ENCODE measurements at regions not wholly inside any gene's neighbourhood (a gene's known extent, or its start where the extent isn't known, plus 50 kb on each side); places are given as distances from the start of the nearest gene placed in this dataset.
"Not testable (repeated sequence)": the region's sequence is repeated elsewhere in the genome, so short reads cannot be mapped to it uniquely, and the experiment has no call there.

- H3K36me3 Mint-ChIP-seq: no peaks in the 10 kb centered on the region
- DNase-seq (ENCODE audit: low spot score in 2 of 2) (no peak), ATAC-seq (no peak)
- peaks cover 0 to 4% of the 10 kb centered on the region in 2 donors for H3K9me3 Mint-ChIP-seq
- no peak overlapping the region for H3K27ac Mint-ChIP-seq
These were observed 128.5 kb downstream of the TPBG start for GRCh38 chr6:82492134-82492533.

- Mint-ChIP-seq H3K36me3 (no peaks in the 10 kb centered on the region), H3K9me3 (peaks cover 0 to 4% of the 10 kb centered on the region in 2 donors), H3K27ac (no peak overlapping the region)
- ATAC-seq (no peak), DNase-seq (ENCODE audit: low spot score in 2 of 2) (no peak)
These were observed 129.8 kb downstream of the TPBG start for GRCh38 chr6:82493467-82493866.

GRCh38 chr6:82494367-82494766 lies 130.8 kb downstream of the TPBG start:
- ATAC-seq (no peak), DNase-seq (ENCODE audit: low spot score in 2 of 2) (no peak)
- H3K27ac Mint-ChIP-seq: no peak overlapping the region
- peaks cover 0 to 4% of the 10 kb centered on the region in 2 donors for H3K9me3 Mint-ChIP-seq
- H3K36me3 Mint-ChIP-seq: no peaks in the 10 kb centered on the region

DNA sequence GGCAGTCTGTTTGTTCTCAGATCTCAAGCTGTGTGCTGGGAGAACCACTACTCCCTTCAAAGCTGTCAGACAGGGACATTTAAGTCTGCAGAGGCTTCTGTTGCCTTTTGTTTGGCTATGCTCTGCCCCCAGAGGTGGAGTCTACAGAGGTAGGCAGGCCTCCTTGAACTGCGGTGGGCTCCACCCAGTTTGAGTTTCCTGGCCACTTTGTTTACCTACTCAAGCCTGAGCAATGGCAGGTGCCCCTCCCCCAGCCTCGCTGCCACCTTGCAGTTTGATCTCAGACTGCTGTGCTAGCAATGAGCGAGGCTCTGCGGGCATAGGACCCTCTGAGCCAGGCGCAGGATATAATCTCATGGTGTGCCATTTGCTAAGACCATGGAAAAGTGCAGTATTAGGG lies 138.3 kb downstream of the TPBG start:
- ATAC-seq; H3K36me3 Mint-ChIP-seq; DNase-seq (ENCODE audit: low spot score in 2 of 2); H3K9me3 Mint-ChIP-seq; H3K27ac Mint-ChIP-seq: not testable (repeated sequence)

- Mint-ChIP-seq H3K36me3 (no peaks in the 10 kb centered on the region), H3K9me3 (no peaks in the 10 kb centered on the region), H3K27ac (no peak overlapping the region)
- ATAC-seq (no peak), DNase-seq (ENCODE audit: low spot score in 2 of 2) (no peak)
These were observed 142.9 kb downstream of the TPBG start for GRCh38 chr6:82506526-82506925.

DNA sequence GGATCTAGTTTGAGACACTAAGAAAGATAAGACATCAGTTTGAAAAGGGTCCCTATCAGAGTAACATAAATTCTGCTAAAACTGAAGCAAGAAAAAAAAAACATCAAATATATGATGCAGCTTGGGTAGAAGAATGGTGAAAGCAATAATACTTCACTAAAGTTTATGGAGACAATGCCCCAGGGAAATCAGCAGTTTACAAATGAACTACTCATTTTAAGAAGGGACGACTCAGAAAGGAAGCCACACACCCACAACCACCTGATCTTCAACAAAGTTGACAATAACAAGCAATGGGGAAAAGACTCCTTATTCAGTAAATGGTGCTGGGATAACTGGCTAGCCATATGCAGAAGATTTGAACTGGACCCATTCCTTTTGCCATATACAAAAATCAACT lies 143.5 kb downstream of the TPBG start:
- no peak for DNase-seq (ENCODE audit: low spot score in 2 of 2)
- no peaks in the 10 kb centered on the region for H3K9me3 Mint-ChIP-seq
- H3K27ac Mint-ChIP-seq: no peak overlapping the region
- peak in 1 of 2 donors; percentile 62 for ATAC-seq
- H3K36me3 Mint-ChIP-seq: no peaks in the 10 kb centered on the region

DNA sequence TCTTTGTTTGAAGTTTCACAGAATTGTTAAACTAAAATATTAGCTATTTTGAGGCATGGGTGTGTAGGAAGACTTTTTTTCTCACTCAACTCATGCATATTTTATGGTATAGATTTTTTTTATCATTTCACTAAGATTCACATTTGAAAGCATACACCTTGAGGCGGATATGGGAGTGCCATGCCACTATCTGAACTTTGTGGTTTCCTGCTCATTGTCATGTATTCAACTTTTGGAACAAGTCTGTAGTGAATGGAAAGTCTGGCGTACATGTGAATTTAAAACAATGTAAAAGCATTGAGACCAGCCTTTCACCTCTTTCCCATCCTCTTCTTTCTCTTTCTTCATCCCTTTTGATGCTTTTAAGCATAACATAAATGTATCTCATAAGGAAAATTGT lies 147.9 kb downstream of the TPBG start:
- peaks cover 14 to 20% of the 10 kb centered on the region in 2 donors for H3K9me3 Mint-ChIP-seq
- peaks cover 6 to 20% of the 10 kb centered on the region in 2 donors for H3K36me3 Mint-ChIP-seq
- DNase-seq (ENCODE audit: low spot score in 2 of 2) (no peak), ATAC-seq (no peak)
- no peak overlapping the region for H3K27ac Mint-ChIP-seq

DNA sequence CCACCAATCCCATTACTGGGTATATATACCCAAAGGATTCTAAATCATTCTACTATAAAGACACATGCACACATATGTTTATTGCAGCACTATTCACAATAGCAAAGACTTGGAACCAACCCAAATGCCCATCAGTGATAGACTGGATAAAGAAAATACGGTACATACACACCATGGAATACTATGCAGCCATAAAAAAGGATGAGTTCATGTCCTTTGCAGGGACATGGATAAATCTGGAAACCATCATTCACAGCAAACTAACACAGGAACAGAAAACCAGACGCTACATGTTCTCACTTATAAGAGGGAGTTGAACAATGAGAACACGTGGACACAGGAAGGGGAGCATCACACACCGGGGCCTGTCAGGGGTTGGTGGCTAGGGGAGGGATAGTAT lies 154.3 kb downstream of the TPBG start:
- ATAC-seq; H3K27ac Mint-ChIP-seq; DNase-seq (ENCODE audit: low spot score in 2 of 2): not testable (repeated sequence)
- Mint-ChIP-seq H3K9me3 (peaks cover 19 to 30% of the 10 kb centered on the region in 2 donors), H3K36me3 (peaks cover 6 to 20% of the 10 kb centered on the region in 2 donors)

DNA sequence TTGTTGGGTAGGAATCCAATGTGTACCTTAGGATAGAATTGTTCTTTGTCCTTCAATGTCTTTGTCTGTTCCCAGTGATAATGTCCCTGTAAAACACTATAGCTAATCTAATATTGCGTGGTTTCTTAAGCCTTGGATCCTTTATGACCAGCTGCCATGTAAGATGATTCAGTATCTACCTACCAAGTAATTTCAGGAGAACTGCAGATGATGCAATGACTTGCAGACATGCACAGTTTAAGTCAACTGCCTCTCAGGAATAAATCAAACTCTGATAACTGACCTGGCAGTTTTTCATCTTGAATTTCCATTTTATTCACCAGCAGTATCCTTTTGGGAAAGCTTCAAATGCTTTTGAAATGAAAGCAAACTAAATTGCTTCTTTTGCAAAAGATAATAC lies 157.8 kb downstream of the TPBG start:
- Mint-ChIP-seq H3K27ac (no peak overlapping the region), H3K36me3 (no peaks in the 10 kb centered on the region), H3K9me3 (peaks cover 10 to 11% of the 10 kb centered on the region in 2 donors)
- ATAC-seq: no peak
- DNase-seq (ENCODE audit: low spot score in 2 of 2): no peak

DNA sequence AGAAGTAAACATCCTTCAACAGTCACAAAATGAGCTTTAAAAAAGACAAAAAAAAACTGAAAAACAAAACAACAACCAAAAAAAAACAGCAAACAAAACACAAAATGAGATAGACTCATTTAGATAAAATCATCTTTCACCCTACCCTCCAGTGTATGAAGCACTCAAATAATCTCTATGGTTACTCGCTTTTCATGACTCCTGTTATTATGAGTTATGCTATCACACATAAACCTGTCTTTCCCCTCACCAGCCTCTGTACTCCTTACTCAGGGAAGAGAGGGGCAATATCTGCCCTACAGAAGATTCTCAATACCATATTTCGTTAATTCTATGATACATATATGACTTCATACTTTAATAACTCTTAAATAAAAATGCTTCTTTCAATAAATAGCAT lies 158.2 kb downstream of the TPBG start:
- no peak overlapping the region for H3K27ac Mint-ChIP-seq
- DNase-seq (ENCODE audit: low spot score in 2 of 2) (no peak), ATAC-seq (no peak)
- no peaks in the 10 kb centered on the region for H3K36me3 Mint-ChIP-seq
- H3K9me3 Mint-ChIP-seq: peaks cover 10 to 11% of the 10 kb centered on the region in 2 donors

- no peak for DNase-seq (ENCODE audit: low spot score in 2 of 2)
- no peak for ATAC-seq
- H3K27ac Mint-ChIP-seq: no peak overlapping the region
- no peaks in the 10 kb centered on the region for H3K36me3 Mint-ChIP-seq
- H3K9me3 Mint-ChIP-seq: peaks cover 7 to 11% of the 10 kb centered on the region in 2 donors
These were observed 160.4 kb downstream of the TPBG start for GRCh38 chr6:82524031-82524430.

DNA sequence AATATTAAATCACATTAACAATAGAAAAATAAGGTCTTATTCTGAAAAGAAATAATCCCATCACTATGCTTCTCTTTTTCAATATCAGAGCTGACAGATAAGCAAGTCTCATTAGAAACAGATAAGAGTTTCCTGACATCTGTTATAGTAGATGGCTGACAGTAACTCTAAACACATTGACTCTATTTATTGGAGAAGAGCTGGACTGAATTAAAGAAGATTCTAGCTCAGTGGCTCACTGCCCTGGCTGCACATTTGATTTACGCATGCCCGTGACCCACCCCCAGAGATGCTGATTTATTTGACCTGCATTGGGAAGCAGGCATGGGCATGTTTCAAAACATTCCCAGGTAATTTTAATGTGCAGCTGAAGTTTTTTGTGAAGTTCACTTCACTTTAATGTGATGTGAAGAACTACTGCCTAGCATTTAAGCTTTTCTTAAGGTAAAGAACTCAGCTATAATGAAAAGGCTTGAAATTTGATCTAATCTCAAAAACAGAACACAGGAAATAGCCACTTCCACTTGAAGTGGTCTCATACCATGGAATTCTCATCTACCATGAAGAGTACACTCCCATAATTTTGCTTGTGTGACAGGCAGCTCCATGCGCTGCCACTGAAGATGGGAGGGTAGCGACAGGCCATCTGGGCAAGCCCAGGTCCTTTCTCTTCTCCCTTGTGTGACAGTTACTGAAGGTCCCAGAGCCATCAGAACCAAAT lies 162.3 kb downstream of the TPBG start:
- no peak overlapping the region for H3K27ac Mint-ChIP-seq
- no peak for ATAC-seq

GRCh38 chr6:82529960-82530460 lies 166.4 kb downstream of the TPBG start:
- not testable (repeated sequence) for H3K36me3 Mint-ChIP-seq; H3K9me3 Mint-ChIP-seq; ATAC-seq; DNase-seq (ENCODE audit: low spot score in 2 of 2); H3K27ac Mint-ChIP-seq

More for the DNA sequence above, 162.3 kb downstream of the TPBG start:
- DNase-seq (ENCODE audit: low spot score in 2 of 2): no peak
- Mint-ChIP-seq H3K36me3 (peaks cover 0 to 4% of the 10 kb centered on the region in 2 donors), H3K9me3 (peaks cover 7 to 11% of the 10 kb centered on the region in 2 donors)

- peaks cover 0 to 4% of the 10 kb centered on the region in 2 donors for H3K36me3 Mint-ChIP-seq
- no peak for ATAC-seq
- no peak for DNase-seq (ENCODE audit: low spot score in 2 of 2)
- H3K9me3 Mint-ChIP-seq: peaks cover 3 to 4% of the 10 kb centered on the region in 2 donors
- no peak overlapping the region for H3K27ac Mint-ChIP-seq
These were observed 171.3 kb downstream of the TPBG start for GRCh38 chr6:82534876-82535275.

DNA sequence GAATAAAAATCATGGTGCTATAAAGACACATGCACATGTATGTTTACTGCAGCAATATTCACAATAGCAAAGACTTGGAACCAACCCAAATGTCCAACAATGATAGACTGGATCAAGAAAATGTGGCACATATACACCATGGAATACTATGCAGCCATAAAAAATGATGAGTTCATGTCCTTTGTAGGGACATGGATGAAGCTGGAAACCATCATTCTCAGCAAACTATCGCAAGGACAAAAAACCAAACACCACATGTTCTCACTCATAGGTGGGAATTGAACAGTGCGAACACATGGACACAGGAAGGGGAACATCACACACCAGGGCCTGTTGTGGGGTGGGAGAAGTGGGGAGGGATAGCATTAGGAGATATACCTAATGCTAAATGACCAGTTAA lies 185.9 kb downstream of the TPBG start:
- DNase-seq (ENCODE audit: low spot score in 2 of 2): not testable (repeated sequence)
- H3K36me3 Mint-ChIP-seq: peaks cover 0 to 12% of the 10 kb centered on the region in 2 donors

GRCh38 chr6:82551311-82551710 lies 187.7 kb downstream of the TPBG start:
- peaks cover 3 to 11% of the 10 kb centered on the region in 2 donors for H3K9me3 Mint-ChIP-seq
- not testable (repeated sequence) for ATAC-seq; DNase-seq (ENCODE audit: low spot score in 2 of 2); H3K27ac Mint-ChIP-seq
- H3K36me3 Mint-ChIP-seq: peaks cover 0 to 12% of the 10 kb centered on the region in 2 donors

More for the DNA sequence above, 185.9 kb downstream of the TPBG start:
- H3K9me3 Mint-ChIP-seq: peaks cover 4 to 17% of the 10 kb centered on the region in 2 donors
- ATAC-seq, H3K27ac Mint-ChIP-seq: not testable (repeated sequence)

DNA sequence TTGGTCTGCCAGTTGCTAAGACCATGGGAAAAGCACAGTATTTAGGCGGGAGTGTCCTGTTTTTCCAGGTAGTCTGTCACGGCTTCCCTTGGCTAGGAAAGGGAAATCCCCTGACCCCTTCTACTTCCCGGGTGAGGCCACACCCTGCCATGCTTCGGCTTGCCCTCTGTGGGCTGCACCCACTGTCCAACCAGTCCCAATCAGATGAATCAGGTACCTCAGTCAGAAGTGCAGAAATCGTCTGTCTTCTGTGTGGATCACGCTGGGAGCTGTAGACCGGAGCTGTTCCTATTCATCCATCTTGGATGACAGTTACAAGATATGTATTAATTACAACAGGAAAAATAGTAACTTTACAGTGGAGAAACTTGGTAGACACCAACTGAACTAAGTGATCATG lies 188.2 kb downstream of the TPBG start:
- Mint-ChIP-seq H3K36me3 (peaks cover 0 to 12% of the 10 kb centered on the region in 2 donors), H3K9me3 (peaks cover 3 to 5% of the 10 kb centered on the region in 2 donors), H3K27ac (no peak overlapping the region)
- no peak for DNase-seq (ENCODE audit: low spot score in 2 of 2)
- no peak for ATAC-seq
